Body of pancreas (tissue), 4 donors: ENCODE measurements at regions not wholly inside any gene's neighbourhood (a gene's known extent, or its start where the extent isn't known, plus 50 kb on each side); places are given as distances from the start of the nearest gene placed in this dataset.

Source experiments
- CTCF ChIP-seq, 7 experiments: fragments of 450-650 bp in 4 of 7; fragments of 200-600 bp in 3 of 7; sonication (generic) in 3 of 7; IDR thresholded peaks; one replicate each; pipeline ENCODE4 v1.5.1; 2016 to 2019; ENCODE audit warnings: antibody characterized with exemption in 7 of 7
- POLR2A ChIP-seq, 3 donors: fragments of 450-650 bp; IDR thresholded peaks; one replicate each; pipeline ENCODE4 v1.6.1; 2016; ENCODE audit warnings: antibody characterized with exemption in 3 of 3, mild to moderate bottlenecking in 2 of 3

DNA sequence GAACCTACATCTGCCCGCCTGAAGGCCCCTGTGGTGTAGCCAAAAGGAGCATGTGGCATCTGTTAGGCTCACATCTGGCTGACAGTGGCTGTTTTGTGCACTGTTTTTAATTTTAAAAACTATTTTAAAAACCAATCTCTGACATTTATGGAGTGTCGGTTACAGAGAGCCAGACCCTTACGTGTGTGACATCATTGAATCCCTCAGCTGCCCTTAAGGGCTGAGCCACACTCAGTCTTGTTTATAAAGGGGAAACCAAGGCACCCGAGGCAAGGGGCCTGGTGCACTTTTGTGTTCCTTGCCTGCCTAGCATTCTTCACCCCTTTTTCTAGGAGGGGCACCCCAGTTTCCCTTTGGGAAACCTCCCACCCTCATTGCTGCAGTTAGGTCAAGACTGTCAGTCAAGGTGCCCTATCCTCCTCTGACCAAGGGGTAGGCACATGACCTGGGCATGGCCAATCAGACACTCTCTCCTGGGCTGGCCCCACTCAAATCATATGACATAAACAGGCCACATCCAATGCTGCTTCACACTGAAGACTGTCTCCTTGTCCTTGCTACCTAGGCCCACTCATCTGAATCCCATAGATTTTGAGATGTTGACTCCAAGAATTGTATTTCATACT, 105.3 kb downstream of the LSM3 start:
- TF ChIP-seq POLR2A (IDR thresholded peaks at IDR 0.05) (no peak), CTCF (IDR thresholded peaks at IDR 0.05) (no peak)
